K562 (cell line): ENCODE measurements at regions not wholly inside any gene's neighbourhood (a gene's known extent, or its start where the extent isn't known, plus 50 kb on each side); places are given as distances from the start of the nearest gene placed in this dataset.

ENCODE experiments used
- ATAC-seq: fragments of 200-7000 bp; cut with Tn5 transposase; 3 replicates; pipeline ENCODE4 v1.9.1; 2020; ENCODE audit warnings: moderate library complexity
- BruUV-seq: library from RNA; stranded (reverse); fragments of 400-500 nt; replicated peaks from 2 replicates; lab custom pipeline; 2021; lab: Mats Ljungman, UMichigan
- CTCF ChIA-PET: fragments of 300-600 bp; formaldehyde crosslinking; extraction: SDS; loops from one replicate; lab custom pipeline; 2021; ENCODE audit warnings: low intra/inter-chr PET ratio; lab: Yijun Ruan, JAX
- POLR2A ChIA-PET: fragments of 300-600, 350-650 bp; sonication (Branson Sonifier 250); formaldehyde crosslinking; extraction: SDS; loops from one replicate; lab custom pipeline; 2021; ENCODE audit warnings: antibody characterized with exemption, inconsistent platforms; lab: Yijun Ruan, JAX
- DNase-seq, 4 experiments: peaks; one replicate each; pipeline versions ENCODE4 v3.0.0 to v3.0.0-alpha.2; 2011 to 2018; ENCODE audit warnings: low spot score in 3 of 4, mixed read lengths in 3 of 4; ENCODE audit errors: extremely low read depth in 1 of 4
- FAIRE-seq: peaks from 2 replicates; lab custom pipeline; 2011; peaks lifted over from hg19 to GRCh38; lab: Jason Lieb, UNC
- H2AFZ ChIP-seq: 2 replicates; pipeline ENCODE4 v1.6.0; 2011; ENCODE audit warnings: low read depth, low read length, control low read depth, inconsistent platforms
- H3K27ac ChIP-seq: fragments of 200-600 bp; 3 replicates; pipeline ENCODE4 v1.8.0; 2011; ENCODE audit warnings: low read depth, mild to moderate bottlenecking, control low read depth, inconsistent platforms, low read length, moderate library complexity, mixed read lengths; ENCODE audit errors: extremely low read depth
- H3K27me3 ChIP-seq, 2 experiments: fragments of 300-600 bp in 1 of 2; 2 replicates in 1 of 2; 3 replicates in 1 of 2; pipeline versions ENCODE4 v1.6.0 to v1.8.0; 2011; ENCODE audit warnings: inconsistent platforms in 2 of 2, low read length in 2 of 2, mild to moderate bottlenecking in 1 of 2, mixed read lengths in 1 of 2, moderate library complexity in 1 of 2; ENCODE audit not compliant: control insufficient read depth in 2 of 2, insufficient read depth in 2 of 2
- H3K36me3 ChIP-seq: fragments of 300-600 bp; 3 replicates; pipeline ENCODE4 v1.8.0; 2011; ENCODE audit warnings: mild to moderate bottlenecking, low read length, inconsistent platforms; ENCODE audit not compliant: control insufficient read depth, insufficient read depth
- H3K4me1 ChIP-seq, 2 experiments: fragments of 200-600 bp in 1 of 2; replicated peaks in 1 of 2; 2 replicates in 1 of 2; 3 replicates in 1 of 2; pipeline versions ENCODE4 v1.5.1 to v1.8.0; 2011; ENCODE audit warnings: inconsistent platforms in 2 of 2, low read length in 2 of 2, mild to moderate bottlenecking in 1 of 2, mixed read lengths in 1 of 2, moderate library complexity in 1 of 2; ENCODE audit not compliant: control insufficient read depth in 2 of 2, insufficient read depth in 2 of 2
- H3K4me2 ChIP-seq: 2 replicates; pipeline ENCODE4 v1.6.1; 2011; ENCODE audit warnings: low read length, control low read depth, inconsistent platforms, mixed read lengths; ENCODE audit not compliant: insufficient read depth
- H3K4me3 ChIP-seq: fragments of 200-600 bp; sonication (generic), shearing (Covaris generic); 2 replicates; pipeline ENCODE4 v1.5.1; 2016; ENCODE audit warnings: control low read depth, inconsistent platforms
- H3K79me2 ChIP-seq: fragments of 200-600 bp; 3 replicates; pipeline ENCODE4 v1.8.0; 2011; ENCODE audit warnings: low read length, inconsistent platforms; ENCODE audit not compliant: control insufficient read depth, insufficient read depth
- H3K9ac ChIP-seq, 2 experiments: 2 replicates each; pipeline versions ENCODE4 v1.6.0 to v1.6.1; 2011; ENCODE audit warnings: low read depth in 2 of 2, low read length in 2 of 2, control low read depth in 1 of 2, inconsistent platforms in 1 of 2, mild to moderate bottlenecking in 1 of 2, mixed read lengths in 1 of 2; ENCODE audit not compliant: insufficient read depth in 1 of 2
- H3K9me1 ChIP-seq: one replicate; pipeline ENCODE4 v1.6.0; 2011; ENCODE audit warnings: inconsistent platforms, mild to moderate bottlenecking, low read length, moderate library complexity; ENCODE audit not compliant: control insufficient read depth, insufficient read depth
- H3K9me3 ChIP-seq: replicated peaks from 2 replicates; pipeline ENCODE4 v1.5.1; 2011; ENCODE audit warnings: low read depth, low read length, inconsistent platforms; ENCODE audit not compliant: control insufficient read depth, insufficient read depth
- H4K20me1 ChIP-seq: replicated peaks from 2 replicates; pipeline ENCODE4 v1.6.1; 2011; ENCODE audit warnings: low read length, inconsistent platforms, mixed read lengths; ENCODE audit not compliant: control insufficient read depth, insufficient read depth
- EP300 ChIP-seq: IDR thresholded peaks from 2 replicates; pipeline ENCODE4 v1.6.1; 2012; ENCODE audit warnings: low read length, improper control_type of control experiment
- EWSR1 ChIP-seq: fragments of 450-650 bp; IDR thresholded peaks from 2 replicates; pipeline ENCODE4 v1.6.1; 2018; ENCODE audit warnings: borderline replicate concordance, mild to moderate bottlenecking, low read depth, moderate library complexity; ENCODE audit not compliant: partially characterized antibody
- FOXA3 ChIP-seq, 2 experiments: fragments of 450-650 bp in 1 of 2; sonication (generic) in 1 of 2; formaldehyde crosslinking; IDR thresholded peaks in 1 of 2; conservative IDR thresholded peaks in 1 of 2; 2 replicates each; pipeline versions ENCODE4 v1.4.0 to v1.8.0; 2020 to 2022; ENCODE audit warnings: mild to moderate bottlenecking in 2 of 2, missing genetic modification reagents in 1 of 2
- ZKSCAN1 ChIP-seq: fragments of 150-350 bp; IDR thresholded peaks from 2 replicates; pipeline ENCODE4 v1.6.1; 2016; ENCODE audit warnings: low read depth, low read length
- ZNF551 ChIP-seq: fragments of 250-450 bp; sonication (Bioruptor Pico); IDR thresholded peaks from 2 replicates; pipeline ENCODE4 v1.5.0; 2021; ENCODE audit warnings: mild to moderate bottlenecking, moderate library complexity
- WGBS: fragments of 100-300 bp; shearing (Covaris generic); methylation state at CpG from one replicate; pipeline ENCODE4 v1.1.6; 2016; ENCODE audit warnings: low coverage, mixed read lengths; ENCODE audit not compliant: insufficient coverage; ENCODE audit errors: missing lambda C conversion rate; 5-methylcytosine and 5-hydroxymethylcytosine counted together
- in situ Hi-C: fragments of 300-500 bp; cut with MboI; formaldehyde crosslinking; loops from 4 replicates; pipeline ENCODE4 v1.15.0; 2018; ENCODE audit warnings: inconsistent platforms, mixed read lengths
- intact Hi-C: fragments of 100-400 bp; cut with micrococcal nuclease; formaldehyde crosslinking; loops from 2 replicates; pipeline ENCODE4 v1.14.2; 2022
- TF ChIP-seq, protein P1 (sequence below): IDR thresholded peaks from 3 replicates; pipeline ENCODE4 v1.6.1; 2011; ENCODE audit warnings: borderline replicate concordance, mild to moderate bottlenecking, moderate library complexity; ENCODE audit not compliant: insufficient read length; ENCODE audit errors: extremely low read depth
- TF ChIP-seq, protein P2 (sequence below): sonication (generic); formaldehyde crosslinking; IDR thresholded peaks from 2 replicates; pipeline ENCODE4 v1.8.0; 2022; ENCODE audit warnings: missing genetic modification reagents, mild to moderate bottlenecking, borderline replicate concordance

DNA sequence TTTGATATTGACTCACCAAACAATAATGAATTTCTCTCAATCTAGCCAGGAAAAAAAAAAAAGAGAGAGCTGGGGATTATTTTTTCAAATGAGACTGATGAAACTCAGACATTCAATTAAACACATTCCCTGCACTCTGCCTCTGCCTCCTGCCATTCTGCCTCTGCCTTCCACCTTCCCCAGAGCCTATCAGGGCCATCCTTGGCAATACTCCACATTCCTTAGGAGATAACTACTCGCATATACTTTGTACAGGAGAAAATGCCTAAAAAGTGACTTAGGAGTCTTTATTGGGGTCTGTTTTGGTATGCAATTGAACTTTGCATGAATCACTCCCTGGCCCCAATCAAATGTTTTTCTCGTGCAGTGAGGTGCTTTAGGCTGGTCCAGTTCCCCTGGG, 246.6 kb upstream of the PLET1 start:
- Histone ChIP-seq H3K9me1 (no peaks in the 10 kb centered on the region), H3K4me1 (no peaks in the 10 kb centered on the region), H4K20me1 (no peaks in the 10 kb centered on the region), H3K4me2 (no peak overlapping the region), H3K27ac (no peak overlapping the region), H3K4me3 (no peak overlapping the region), H3K9ac (no peak overlapping the region), H3K36me3 (no peaks in the 10 kb centered on the region), H3K9me3 (no peaks in the 10 kb centered on the region), H3K27me3 (no peaks in the 10 kb centered on the region; a peak in 2 of 5 replicates), H3K79me2 (no peaks in the 10 kb centered on the region), H2AFZ (no peak overlapping the region)
- ChIA-PET CTCF (no interaction called here), POLR2A (no interaction called here)
- DNase-seq, result no peak
- FAIRE-seq, result no peak
- BruUV-seq, result no TSS peak
- ATAC-seq, result no peak
- in situ Hi-C loops (no loop called here), intact Hi-C loops (no loop called here)
- 0% methylated on average over 2 of the region's 2 CpGs for WGBS
- TF ChIP-seq ZNF551 (no peak), FOXA3 (CRISPR knock-in tag; conservative IDR thresholded peaks at IDR 0.05 in 1 of 2, IDR thresholded peaks at IDR 0.05 in 1 of 2) (no peak), ZKSCAN1 (no peak), EP300 (no peak), EWSR1 (no peak)
- TF ChIP-seq, protein P1, sequence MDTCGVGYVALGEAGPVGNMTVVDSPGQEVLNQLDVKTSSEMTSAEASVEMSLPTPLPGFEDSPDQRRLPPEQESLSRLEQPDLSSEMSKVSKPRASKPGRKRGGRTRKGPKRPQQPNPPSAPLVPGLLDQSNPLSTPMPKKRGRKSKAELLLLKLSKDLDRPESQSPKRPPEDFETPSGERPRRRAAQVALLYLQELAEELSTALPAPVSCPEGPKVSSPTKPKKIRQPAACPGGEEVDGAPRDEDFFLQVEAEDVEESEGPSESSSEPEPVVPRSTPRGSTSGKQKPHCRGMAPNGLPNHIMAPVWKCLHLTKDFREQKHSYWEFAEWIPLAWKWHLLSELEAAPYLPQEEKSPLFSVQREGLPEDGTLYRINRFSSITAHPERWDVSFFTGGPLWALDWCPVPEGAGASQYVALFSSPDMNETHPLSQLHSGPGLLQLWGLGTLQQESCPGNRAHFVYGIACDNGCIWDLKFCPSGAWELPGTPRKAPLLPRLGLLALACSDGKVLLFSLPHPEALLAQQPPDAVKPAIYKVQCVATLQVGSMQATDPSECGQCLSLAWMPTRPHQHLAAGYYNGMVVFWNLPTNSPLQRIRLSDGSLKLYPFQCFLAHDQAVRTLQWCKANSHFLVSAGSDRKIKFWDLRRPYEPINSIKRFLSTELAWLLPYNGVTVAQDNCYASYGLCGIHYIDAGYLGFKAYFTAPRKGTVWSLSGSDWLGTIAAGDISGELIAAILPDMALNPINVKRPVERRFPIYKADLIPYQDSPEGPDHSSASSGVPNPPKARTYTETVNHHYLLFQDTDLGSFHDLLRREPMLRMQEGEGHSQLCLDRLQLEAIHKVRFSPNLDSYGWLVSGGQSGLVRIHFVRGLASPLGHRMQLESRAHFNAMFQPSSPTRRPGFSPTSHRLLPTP, result no peak
- TF ChIP-seq, protein P2, sequence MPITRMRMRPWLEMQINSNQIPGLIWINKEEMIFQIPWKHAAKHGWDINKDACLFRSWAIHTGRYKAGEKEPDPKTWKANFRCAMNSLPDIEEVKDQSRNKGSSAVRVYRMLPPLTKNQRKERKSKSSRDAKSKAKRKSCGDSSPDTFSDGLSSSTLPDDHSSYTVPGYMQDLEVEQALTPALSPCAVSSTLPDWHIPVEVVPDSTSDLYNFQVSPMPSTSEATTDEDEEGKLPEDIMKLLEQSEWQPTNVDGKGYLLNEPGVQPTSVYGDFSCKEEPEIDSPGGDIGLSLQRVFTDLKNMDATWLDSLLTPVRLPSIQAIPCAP (CRISPR knock-in tag), result no peak
